Mammary epithelial cell (primary cell): ENCODE measurements at regions not wholly inside any gene's neighbourhood (a gene's known extent, or its start where the extent isn't known, plus 50 kb on each side); places are given as distances from the start of the nearest gene placed in this dataset.

Source experiments
- EZH2 ChIP-seq: IDR thresholded peaks from 2 replicates; pipeline ENCODE4 v1.6.1; 2012; ENCODE audit warnings: low read length, inconsistent platforms, borderline replicate concordance
- TF ChIP-seq, protein P1 (sequence below), 2 donors: IDR thresholded peaks in 1 of 2; conservative IDR thresholded peaks in 1 of 2; 2 replicates each; pipeline ENCODE4 v1.5.1; 2011 to 2012; ENCODE audit warnings: inconsistent platforms in 2 of 2, low read length in 2 of 2, mild to moderate bottlenecking in 2 of 2, control low read depth in 1 of 2, low read depth in 1 of 2; ENCODE audit not compliant: insufficient read depth in 1 of 2; ENCODE audit errors: extremely low read depth in 1 of 2

DNA sequence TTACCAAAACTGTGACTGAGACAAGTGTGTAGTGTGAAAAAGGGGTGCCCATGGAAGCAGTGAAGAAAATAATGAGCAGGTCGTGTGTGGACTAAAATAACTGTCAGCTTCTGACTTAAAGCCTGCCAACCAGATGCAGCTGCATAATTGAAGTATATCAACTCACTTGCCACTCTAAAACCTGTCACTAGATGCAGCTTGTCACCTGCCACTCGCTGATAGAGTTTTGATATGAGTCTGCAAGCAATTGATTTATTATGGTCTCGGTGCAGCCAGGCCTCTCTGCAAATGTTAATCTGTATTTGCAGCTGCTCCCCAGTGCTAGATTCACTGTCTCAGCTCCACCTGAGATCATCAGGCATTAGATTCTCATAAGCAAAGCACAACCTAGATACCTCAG is 1090.0 kb upstream of the EYS start:
- TF ChIP-seq EZH2, result no peak
- TF ChIP-seq, protein P1, sequence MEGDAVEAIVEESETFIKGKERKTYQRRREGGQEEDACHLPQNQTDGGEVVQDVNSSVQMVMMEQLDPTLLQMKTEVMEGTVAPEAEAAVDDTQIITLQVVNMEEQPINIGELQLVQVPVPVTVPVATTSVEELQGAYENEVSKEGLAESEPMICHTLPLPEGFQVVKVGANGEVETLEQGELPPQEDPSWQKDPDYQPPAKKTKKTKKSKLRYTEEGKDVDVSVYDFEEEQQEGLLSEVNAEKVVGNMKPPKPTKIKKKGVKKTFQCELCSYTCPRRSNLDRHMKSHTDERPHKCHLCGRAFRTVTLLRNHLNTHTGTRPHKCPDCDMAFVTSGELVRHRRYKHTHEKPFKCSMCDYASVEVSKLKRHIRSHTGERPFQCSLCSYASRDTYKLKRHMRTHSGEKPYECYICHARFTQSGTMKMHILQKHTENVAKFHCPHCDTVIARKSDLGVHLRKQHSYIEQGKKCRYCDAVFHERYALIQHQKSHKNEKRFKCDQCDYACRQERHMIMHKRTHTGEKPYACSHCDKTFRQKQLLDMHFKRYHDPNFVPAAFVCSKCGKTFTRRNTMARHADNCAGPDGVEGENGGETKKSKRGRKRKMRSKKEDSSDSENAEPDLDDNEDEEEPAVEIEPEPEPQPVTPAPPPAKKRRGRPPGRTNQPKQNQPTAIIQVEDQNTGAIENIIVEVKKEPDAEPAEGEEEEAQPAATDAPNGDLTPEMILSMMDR (conservative IDR thresholded peaks at IDR 0.05 in 1 of 2, IDR thresholded peaks at IDR 0.05 in 1 of 2; ENCODE audit: extremely low read depth in 1 of 2, insufficient read depth in 1 of 2, low read depth in 1 of 2, low read length in 2 of 2), result no peak
